Stimulated activated naive CD8-positive, alpha-beta T cell treated with anti-CD3 and anti-CD28 coated beads, Interleukin-15, amount 100 ng/mL, for 72 hours (primary cell): ENCODE measurements at regions not wholly inside any gene's neighbourhood (a gene's known extent, or its start where the extent isn't known, plus 50 kb on each side); places are given as distances from the start of the nearest gene placed in this dataset.

Experiments
- ATAC-seq: fragments of 150-1000 bp; cut with Tn5 transposase; 2 replicates; pipeline ENCODE4 v1.10.0; 2021; ENCODE audit warnings: mild to moderate bottlenecking, moderate library complexity
- DNase-seq, 2 donors: peaks; one replicate each; pipeline ENCODE4 v3.0.0; 2021 to 2022
- H3K27ac Mint-ChIP-seq, 2 donors: one replicate each; pipeline ENCODE4 v1.8.0; 2022; ENCODE audit warnings: mild to moderate bottlenecking in 2 of 2, mixed read lengths in 2 of 2, moderate library complexity in 2 of 2
- H3K27me3 Mint-ChIP-seq: one replicate; pipeline ENCODE4 v1.8.0; 2022; ENCODE audit warnings: mixed read lengths
- H3K4me1 Mint-ChIP-seq: one replicate; pipeline ENCODE4 v1.8.0; 2022; ENCODE audit warnings: mild to moderate bottlenecking, mixed read lengths
- H3K4me3 Mint-ChIP-seq, 2 donors: one replicate each; pipeline ENCODE4 v1.8.0; 2022; ENCODE audit warnings: mild to moderate bottlenecking in 2 of 2, mixed read lengths in 2 of 2, moderate library complexity in 1 of 2
- H3K9me3 Mint-ChIP-seq, 2 donors: one replicate each; pipeline ENCODE4 v1.8.0; 2022; ENCODE audit warnings: mixed read lengths in 2 of 2

DNA sequence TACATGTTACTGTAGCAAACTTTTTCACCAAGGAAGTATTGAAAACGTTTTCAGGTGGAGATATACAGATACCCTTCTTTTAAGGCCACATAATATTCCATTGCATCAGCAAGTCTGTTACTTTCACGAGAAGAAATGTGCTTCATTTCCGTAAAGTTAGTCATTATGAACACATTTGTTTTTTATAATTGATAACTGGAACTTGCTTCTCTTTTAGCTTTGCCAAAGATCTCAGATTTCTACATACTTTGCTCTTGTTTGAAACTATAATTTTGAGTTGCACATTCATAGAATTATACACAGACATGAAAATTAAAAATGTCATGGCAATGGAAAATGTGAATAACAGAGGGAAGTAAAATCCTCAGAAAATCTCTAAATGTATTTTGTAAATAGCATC, 128.7 kb upstream of the GIMD1 start:
- ATAC-seq: no peak
- H3K9me3 Mint-ChIP-seq: peaks cover 0 to 5% of the 10 kb centered on the region in 2 donors
- H3K4me1 Mint-ChIP-seq: peaks cover 4% of the 10 kb centered on the region
- peaks cover 12% of the 10 kb centered on the region for H3K27me3 Mint-ChIP-seq
- H3K4me3 Mint-ChIP-seq: no peak overlapping the region
- H3K27ac Mint-ChIP-seq: no peak overlapping the region
- no peak for DNase-seq

DNA sequence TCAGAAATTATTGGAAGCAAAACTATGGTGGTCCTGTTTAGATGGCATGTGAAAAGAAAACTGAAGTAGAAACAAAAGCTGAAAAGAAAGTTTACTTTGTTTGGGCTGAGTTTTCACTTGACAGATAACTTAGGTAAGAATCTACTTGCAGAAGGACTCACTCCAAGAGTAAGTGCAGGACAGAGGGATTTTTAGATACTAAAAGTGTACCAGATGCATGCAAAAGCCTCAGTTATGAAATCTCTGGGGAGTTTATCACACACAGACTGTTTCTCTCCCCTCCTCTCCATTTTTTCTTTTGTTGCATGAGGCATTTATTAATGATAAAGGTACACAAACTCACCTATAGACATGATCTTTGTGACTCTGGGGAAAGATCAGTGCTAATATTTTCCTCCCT, 127.5 kb upstream of the GIMD1 start:
- Mint-ChIP-seq H3K27ac (no peak overlapping the region), H3K4me3 (no peak overlapping the region), H3K27me3 (no peaks in the 10 kb centered on the region), H3K9me3 (peaks cover 5 to 7% of the 10 kb centered on the region in 2 donors), H3K4me1 (no peaks in the 10 kb centered on the region)
- no peak for DNase-seq
- ATAC-seq: no peak

DNA sequence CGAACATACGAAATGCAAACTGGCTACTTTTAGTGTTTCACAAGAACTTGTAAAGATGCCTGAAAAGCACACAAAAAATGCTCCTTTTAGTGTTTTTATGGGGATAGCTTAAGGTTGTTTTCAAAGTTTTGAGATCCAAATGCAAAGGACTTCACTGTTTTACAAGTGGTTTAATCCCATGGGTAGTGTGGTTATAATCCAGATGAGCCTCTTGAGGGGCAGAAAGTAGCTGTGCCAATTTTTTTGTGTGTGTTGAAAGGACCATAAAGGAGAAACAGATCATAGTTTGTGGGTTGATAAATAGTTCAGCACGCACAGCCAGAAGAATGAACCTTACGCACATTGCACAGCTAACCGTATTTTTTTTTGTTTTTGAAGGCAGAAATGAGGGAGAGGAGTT, 126.9 kb upstream of the GIMD1 start:
- no peak for ATAC-seq
- no peak for DNase-seq
- Mint-ChIP-seq H3K27ac (no peak overlapping the region), H3K9me3 (peaks cover 5 to 8% of the 10 kb centered on the region in 2 donors), H3K4me3 (no peak overlapping the region), H3K27me3 (no peaks in the 10 kb centered on the region), H3K4me1 (no peaks in the 10 kb centered on the region)

DNA sequence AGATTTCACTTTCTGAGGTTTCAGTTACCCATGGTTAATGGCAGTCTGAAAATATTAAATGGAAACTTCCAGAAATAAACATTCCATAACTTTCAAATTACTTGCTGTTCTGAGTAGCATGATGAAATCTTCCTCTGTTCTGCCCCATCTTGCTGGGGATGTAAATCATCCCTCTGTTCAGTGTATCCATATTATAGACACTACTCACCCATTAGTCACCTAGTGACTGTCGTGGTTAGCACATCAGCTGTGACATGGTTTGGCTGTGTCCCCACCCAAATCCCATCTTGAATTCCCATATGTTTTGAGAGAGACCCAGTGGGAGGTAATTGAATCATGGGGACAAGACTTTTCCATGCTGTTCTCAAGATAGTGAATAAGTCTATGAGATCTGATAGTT, 125.5 kb upstream of the GIMD1 start:
- peaks cover 4 to 8% of the 10 kb centered on the region in 2 donors for H3K9me3 Mint-ChIP-seq
- H3K4me1 Mint-ChIP-seq: no peaks in the 10 kb centered on the region
- DNase-seq (no peak), ATAC-seq (no peak)
- H3K4me3 Mint-ChIP-seq: no peak overlapping the region
- no peak overlapping the region for H3K27ac Mint-ChIP-seq
- no peaks in the 10 kb centered on the region for H3K27me3 Mint-ChIP-seq

DNA sequence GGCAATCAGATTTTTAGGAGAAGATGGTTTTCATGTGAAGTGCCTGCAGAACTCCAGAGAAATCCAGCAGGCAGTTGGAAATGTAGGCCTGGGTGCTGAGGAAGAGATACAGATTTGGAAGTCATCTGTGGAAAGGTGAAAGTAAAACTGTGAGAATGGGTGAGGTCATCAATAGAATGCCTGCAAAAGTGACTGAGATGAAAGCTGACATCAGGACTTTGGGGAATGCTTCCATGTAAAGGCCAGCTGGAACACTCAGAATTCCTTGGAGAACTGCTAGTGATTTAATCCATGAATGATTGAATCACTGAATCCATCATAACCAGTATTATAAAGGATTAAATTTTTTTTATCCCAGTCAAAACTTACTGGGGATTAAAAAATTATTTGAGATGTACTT, 124.5 kb upstream of the GIMD1 start:
- ATAC-seq (no peak), DNase-seq (no peak)
- H3K4me1 Mint-ChIP-seq: no peaks in the 10 kb centered on the region
- no peak overlapping the region for H3K4me3 Mint-ChIP-seq
- peaks cover 4% of the 10 kb centered on the region for H3K27me3 Mint-ChIP-seq
- H3K9me3 Mint-ChIP-seq: peaks cover 0 to 13% of the 10 kb centered on the region in 2 donors
- no peak overlapping the region for H3K27ac Mint-ChIP-seq

DNA sequence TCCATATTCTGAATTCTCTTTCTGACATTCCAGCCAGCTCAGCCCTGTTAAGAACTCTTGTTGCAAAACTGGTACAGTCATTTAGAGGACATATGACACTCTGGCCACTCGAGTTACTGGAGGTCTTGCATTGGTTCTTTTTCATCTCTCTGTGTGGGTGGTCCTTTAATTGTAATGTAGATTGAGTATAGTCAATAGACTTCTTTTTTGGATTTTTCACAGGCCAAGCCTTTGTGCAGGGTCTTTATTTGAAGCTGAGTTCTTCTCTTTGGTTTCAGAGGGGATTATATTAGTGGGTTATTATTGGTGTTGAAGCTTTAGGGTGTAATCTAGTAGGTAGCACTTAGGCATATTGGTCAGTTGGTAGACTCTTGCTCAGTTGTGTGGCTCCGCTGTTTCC, 118.0 kb upstream of the GIMD1 start:
- Mint-ChIP-seq H3K4me3 (no peak overlapping the region), H3K27ac (no peak overlapping the region), H3K9me3 (peaks cover 0 to 32% of the 10 kb centered on the region in 2 donors), H3K27me3 (peaks cover 46% of the 10 kb centered on the region), H3K4me1 (no peaks in the 10 kb centered on the region)
- no peak for DNase-seq
- no peak for ATAC-seq

DNA sequence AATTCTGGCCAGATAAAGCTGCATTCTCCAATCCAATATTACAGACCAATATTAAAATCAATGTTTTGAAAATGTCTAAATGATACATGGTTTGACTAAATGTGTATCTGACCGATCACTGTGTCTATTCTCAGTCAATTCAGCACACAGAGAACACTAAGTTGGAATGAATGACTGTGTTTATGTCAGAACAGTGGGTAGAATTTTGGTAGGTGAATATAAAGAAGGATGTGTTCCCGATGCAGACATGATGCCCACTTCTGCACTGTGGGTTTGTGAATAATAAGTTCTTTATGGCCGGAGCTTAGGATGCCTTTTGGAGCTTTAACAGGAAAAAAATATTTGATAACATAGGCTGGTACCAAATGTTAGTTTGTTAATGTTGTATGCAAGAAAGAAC, 113.2 kb upstream of the GIMD1 start:
- H3K4me3 Mint-ChIP-seq: no peak overlapping the region
- no peaks in the 10 kb centered on the region for H3K4me1 Mint-ChIP-seq
- ATAC-seq (no peak), DNase-seq (no peak)
- H3K27ac Mint-ChIP-seq: no peak overlapping the region
- peaks cover 0 to 17% of the 10 kb centered on the region in 2 donors for H3K9me3 Mint-ChIP-seq
- peaks cover 34% of the 10 kb centered on the region for H3K27me3 Mint-ChIP-seq

DNA sequence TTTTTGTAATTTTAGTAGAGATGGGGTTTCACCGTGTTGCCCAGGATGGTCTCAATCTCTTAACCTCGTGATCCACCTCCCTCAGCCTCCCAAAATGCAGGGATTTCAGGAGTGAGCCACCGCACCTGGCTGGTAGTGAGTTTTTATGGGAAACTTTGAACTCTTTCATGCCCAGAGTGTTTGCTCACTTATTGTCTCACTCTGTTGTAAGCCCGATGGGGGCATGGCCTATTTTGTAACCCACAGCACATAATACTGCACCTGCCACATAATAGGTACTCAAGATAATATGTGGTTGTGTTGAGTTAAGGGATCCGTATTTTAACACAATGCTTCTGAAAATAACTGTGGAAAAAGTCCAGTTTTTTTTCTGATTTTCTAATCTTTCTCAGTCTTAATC, 109.6 kb upstream of the GIMD1 start:
- ATAC-seq (no peak), DNase-seq (no peak)
- Mint-ChIP-seq H3K27me3 (peaks cover 11% of the 10 kb centered on the region), H3K4me1 (no peaks in the 10 kb centered on the region), H3K27ac (no peak overlapping the region), H3K4me3 (no peak overlapping the region), H3K9me3 (peaks cover 0 to 8% of the 10 kb centered on the region in 2 donors)

DNA sequence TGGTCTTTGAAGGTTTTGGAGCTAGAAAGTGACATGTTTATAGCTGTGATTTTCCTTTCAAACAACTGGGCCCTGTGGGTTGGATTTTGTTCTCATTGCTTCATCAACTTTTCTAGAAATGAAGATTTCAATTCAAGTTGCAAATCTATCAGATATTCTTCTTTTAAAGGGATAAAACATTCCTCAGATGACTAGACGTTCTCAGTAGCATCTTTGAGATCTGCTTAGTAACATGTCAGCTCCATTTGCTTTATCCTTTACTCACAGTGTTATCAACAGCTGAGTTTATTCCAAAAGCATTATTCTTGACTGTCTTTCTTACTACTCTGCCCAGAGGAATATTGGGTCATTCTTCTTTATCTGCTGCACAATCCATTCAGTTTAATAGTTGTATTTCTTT, 108.2 kb upstream of the GIMD1 start:
- DNase-seq: no peak
- Mint-ChIP-seq H3K4me1 (no peaks in the 10 kb centered on the region), H3K9me3 (peaks cover 0 to 8% of the 10 kb centered on the region in 2 donors), H3K27me3 (peaks cover 5% of the 10 kb centered on the region), H3K4me3 (no peak overlapping the region), H3K27ac (no peak overlapping the region)
- ATAC-seq: no peak

DNA sequence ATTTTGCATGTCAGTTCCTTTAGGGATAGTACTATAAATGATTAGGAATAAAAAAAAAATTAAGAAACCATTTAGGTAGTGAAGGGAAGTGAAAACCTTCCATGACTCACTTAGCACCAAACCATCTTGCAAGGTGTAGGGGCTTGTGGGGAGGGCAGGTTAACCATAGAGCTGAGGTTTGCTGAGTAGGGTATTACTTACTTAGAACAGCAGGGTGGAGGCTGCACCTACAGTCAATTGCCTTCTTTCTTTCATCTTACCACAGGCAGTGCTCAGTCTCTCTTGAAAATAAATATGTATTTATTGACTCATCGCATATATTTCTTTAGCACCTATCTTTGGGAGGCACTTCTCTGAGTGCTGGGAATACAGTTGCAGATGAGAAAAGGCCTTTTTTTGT, 104.9 kb upstream of the GIMD1 start:
- Mint-ChIP-seq H3K4me3 (no peak overlapping the region), H3K9me3 (peaks cover 0 to 7% of the 10 kb centered on the region in 2 donors), H3K4me1 (no peaks in the 10 kb centered on the region), H3K27ac (no peak overlapping the region), H3K27me3 (peaks cover 9% of the 10 kb centered on the region)
- ATAC-seq: no peak
- no peak for DNase-seq

DNA sequence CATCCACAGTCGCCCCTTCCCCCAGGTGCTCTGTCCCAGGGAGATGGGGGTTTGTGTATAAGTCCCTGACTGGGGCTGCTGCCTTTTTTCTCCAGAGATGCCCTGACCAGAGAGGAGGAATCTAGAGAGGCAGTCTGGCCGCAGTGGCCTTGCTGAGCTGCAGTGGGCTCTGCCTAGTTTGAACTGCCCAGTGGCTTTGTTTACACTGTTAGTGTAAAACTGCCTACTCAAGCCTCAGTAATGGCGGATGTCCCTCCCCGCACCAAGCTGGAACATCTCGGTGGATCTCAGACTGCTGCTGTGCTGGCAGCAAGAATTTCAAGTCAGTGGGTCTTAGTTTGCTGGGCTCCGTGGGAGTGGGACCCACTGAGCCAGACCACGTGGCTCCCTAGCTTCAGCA, 102.6 kb upstream of the GIMD1 start:
- no peak overlapping the region for H3K4me3 Mint-ChIP-seq
- peaks cover 9% of the 10 kb centered on the region for H3K27me3 Mint-ChIP-seq
- H3K27ac Mint-ChIP-seq: no peak overlapping the region
- H3K4me1 Mint-ChIP-seq: no peaks in the 10 kb centered on the region
- DNase-seq (no peak), ATAC-seq (no peak)
- H3K9me3 Mint-ChIP-seq: peaks cover 0 to 7% of the 10 kb centered on the region in 2 donors

DNA sequence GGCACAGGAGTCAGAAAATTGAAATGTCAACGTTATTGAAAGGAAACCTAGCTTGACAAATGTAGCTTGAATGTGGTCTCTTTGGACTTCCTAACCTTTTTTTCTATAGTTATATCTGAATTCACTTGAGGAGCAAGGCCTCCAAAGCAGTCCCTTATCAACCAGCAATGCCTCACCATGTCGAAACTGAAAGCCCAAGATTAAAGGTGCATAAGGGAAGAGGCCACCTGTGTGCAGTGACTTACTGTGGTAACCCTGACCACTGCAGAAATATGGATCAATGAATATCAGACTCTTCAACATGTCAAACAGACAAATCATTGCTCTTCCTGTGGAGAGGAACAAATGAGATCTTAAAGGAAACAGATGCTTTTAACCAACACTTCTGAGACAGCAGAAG, 95.0 kb upstream of the GIMD1 start:
- Mint-ChIP-seq H3K9me3 (peaks cover 4 to 9% of the 10 kb centered on the region in 2 donors), H3K27ac (no peak overlapping the region), H3K4me3 (no peak overlapping the region), H3K27me3 (no peaks in the 10 kb centered on the region), H3K4me1 (no peaks in the 10 kb centered on the region)
- DNase-seq (no peak), ATAC-seq (no peak)

DNA sequence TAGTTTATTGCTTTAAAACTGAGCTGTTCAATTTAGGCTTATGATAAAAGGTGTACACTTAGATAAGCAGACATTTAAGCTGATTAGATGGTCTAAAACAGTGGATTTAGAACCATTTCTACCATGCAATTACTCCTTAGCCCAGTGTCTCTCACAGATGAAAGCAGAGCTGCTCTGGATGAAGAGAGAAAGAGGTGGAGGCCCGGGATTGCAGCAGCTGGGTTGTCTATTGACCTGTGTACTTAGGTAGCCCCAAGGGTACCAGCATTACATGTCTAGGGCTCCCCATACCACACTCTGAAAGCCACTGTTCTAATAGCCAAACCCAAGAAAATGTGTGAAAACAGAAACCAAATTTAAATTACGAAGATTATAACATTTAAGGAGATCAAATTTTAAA, 86.0 kb upstream of the GIMD1 start:
- ATAC-seq: no peak

DNA sequence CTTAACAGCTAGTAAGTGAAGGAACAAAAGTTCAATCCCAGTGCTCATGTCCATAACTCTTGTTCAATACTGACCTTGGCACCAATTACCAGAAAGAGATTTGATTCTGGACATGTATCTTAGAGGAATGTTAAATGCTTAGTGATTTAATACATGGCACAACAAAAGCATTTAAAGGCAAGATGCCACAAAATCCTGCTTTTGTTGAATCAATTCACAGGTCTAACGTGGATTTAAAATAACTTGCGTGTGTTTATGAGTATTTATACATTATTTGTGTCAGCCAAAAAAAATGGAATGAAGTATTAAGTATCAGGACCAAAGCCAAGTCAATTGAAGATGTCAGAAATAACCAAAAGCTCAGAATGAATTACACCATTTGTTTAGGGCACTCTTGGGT, 85.4 kb upstream of the GIMD1 start:
- no peak for ATAC-seq
- Mint-ChIP-seq H3K9me3 (peaks cover 0 to 3% of the 10 kb centered on the region in 2 donors), H3K4me3 (no peak overlapping the region), H3K4me1 (no peaks in the 10 kb centered on the region), H3K27ac (no peak overlapping the region), H3K27me3 (peaks cover 9% of the 10 kb centered on the region)
- no peak for DNase-seq

More for the DNA sequence above, 86.0 kb upstream of the GIMD1 start:
- Mint-ChIP-seq H3K27me3 (peaks cover 9% of the 10 kb centered on the region), H3K4me1 (no peaks in the 10 kb centered on the region), H3K4me3 (no peak overlapping the region), H3K27ac (no peak overlapping the region), H3K9me3 (peaks cover 0 to 5% of the 10 kb centered on the region in 2 donors)
- DNase-seq: no peak

DNA sequence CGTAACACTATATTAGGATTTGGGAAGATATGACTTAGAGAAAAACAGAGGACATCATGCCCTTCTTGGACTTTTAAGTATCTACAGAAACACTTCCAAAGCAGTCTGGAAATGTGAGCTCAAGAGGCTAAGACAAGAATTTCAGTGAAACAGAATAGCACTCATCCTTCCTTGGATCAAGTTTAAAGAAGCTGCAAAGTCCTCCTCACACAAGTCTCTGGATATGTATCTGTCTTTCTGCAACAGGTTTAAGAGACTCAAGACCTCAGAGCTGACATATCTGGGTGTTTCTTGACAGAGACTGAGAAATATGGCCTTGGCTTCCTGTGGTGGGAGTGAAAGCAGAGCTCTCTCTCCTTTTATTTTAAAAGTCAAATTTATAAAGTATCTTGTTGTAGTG, 82.5 kb upstream of the GIMD1 start:
- Mint-ChIP-seq H3K4me3 (no peak overlapping the region), H3K9me3 (no peaks in the 10 kb centered on the region), H3K27ac (no peak overlapping the region), H3K4me1 (no peaks in the 10 kb centered on the region), H3K27me3 (peaks cover 9% of the 10 kb centered on the region)
- DNase-seq (no peak), ATAC-seq (no peak)

DNA sequence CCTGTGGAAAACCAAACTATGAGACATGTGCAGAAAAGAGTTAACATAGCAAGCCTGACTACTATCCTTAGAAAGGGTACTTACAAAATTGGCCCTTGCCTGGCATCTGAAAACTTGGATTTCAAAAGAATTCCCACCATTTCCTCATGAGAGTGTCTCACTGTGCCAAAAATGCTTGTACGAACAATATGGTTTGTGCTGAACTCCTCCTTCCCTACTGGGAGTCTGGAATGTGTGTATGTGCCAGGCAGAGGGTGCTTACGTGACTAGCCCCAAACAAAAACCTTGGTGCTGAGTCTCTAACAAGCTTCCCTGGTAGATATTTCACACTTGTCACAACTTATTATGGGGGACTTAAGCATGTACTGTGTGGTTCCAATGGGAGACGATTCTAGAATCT, 81.7 kb upstream of the GIMD1 start:
- DNase-seq (no peak), ATAC-seq (no peak)
- H3K4me1 Mint-ChIP-seq: no peaks in the 10 kb centered on the region
- H3K4me3 Mint-ChIP-seq: no peak overlapping the region
- H3K27ac Mint-ChIP-seq: no peak overlapping the region
- H3K9me3 Mint-ChIP-seq: no peaks in the 10 kb centered on the region
- peaks cover 9% of the 10 kb centered on the region for H3K27me3 Mint-ChIP-seq

DNA sequence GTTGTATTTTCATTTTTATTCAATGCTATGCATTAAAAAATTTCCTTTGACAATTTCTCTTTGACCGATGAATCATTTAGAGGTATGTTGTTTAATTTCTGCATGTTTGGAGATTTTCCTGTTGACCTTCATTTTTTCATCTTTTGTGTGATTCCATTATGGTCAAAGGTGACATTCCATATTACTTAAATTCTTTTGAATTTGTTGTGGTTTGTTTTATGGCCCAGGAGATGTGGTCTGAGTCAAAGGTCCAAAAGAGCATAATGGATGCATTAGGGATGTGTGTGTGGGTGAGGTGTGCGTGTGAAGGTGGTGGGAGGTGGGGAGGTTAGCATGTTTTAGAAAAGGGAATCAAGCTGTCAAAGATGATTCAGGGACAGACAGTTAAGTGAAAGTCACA, 76.0 kb upstream of the GIMD1 start:
- H3K27ac Mint-ChIP-seq: no peak overlapping the region
- H3K4me1 Mint-ChIP-seq: no peaks in the 10 kb centered on the region
- DNase-seq (no peak), ATAC-seq (no peak)
- no peaks in the 10 kb centered on the region for H3K27me3 Mint-ChIP-seq
- H3K9me3 Mint-ChIP-seq: no peaks in the 10 kb centered on the region
- no peak overlapping the region for H3K4me3 Mint-ChIP-seq
